Ecto neural progenitor cell (in vitro differentiated cells): ENCODE measurements at regions not wholly inside any gene's neighbourhood (a gene's known extent, or its start where the extent isn't known, plus 50 kb on each side); places are given as distances from the start of the nearest gene placed in this dataset.
"Not testable (repeated sequence)": the region's sequence is repeated elsewhere in the genome, so short reads cannot be mapped to it uniquely, and the experiment has no call there.

Experiments used
- DNase-seq: peaks from one replicate; pipeline ENCODE4 v3.0.0-alpha.2; 2018; ENCODE audit warnings: low spot score

DNA sequence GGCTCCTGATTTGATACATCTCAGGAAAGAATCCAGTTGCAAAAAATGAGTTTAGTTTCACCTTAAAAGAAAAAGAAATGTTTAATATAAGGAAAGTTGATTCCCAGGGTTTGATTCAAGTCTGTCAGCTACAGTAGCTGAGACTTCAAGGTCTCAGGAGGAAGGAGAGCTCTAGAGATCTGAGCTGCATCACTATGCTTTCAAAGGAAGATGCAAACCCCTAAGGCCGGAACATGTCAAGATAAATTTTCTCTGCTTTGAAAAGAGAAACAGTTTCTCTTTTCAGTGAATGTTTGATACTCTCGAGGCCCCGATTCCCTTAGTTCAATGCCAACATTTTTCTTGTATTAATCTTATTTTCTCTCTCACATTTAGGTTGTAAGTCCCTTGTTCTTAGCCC is 128.6 kb downstream of the RGPD3 start:
- no peak for DNase-seq

DNA sequence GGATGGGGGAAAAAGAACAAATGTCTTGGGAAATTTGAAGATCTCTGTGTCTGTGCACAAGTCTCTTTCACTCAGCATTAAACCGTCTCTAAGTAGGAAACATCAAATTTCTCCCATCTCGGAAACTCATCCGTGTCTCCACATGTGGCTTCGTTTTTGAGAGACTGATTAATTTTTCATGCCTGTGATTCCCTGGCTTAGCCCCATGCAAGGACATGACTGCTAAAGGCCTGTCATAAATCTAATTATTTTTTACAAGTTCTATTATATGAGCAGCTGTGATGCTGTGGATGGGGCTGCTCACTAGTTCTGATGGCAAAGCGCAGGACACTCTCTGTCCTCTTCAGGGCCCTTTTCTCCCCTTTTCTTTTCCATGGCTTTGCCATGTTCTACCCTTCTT is 129.1 kb downstream of the RGPD3 start:
- DNase-seq: no peak

- no peak for DNase-seq
Measured at GRCh38 chr2:106338043-106338442, 130.2 kb downstream of the RGPD3 start.

- no peak for DNase-seq
Measured at GRCh38 chr2:106336737-106337136, 131.5 kb downstream of the RGPD3 start.

GRCh38 chr2:106336108-106336507 is 132.1 kb downstream of the RGPD3 start:
- no peak for DNase-seq

- DNase-seq: no peak
Measured at GRCh38 chr2:106334802-106335201, 133.4 kb downstream of the RGPD3 start.

DNA sequence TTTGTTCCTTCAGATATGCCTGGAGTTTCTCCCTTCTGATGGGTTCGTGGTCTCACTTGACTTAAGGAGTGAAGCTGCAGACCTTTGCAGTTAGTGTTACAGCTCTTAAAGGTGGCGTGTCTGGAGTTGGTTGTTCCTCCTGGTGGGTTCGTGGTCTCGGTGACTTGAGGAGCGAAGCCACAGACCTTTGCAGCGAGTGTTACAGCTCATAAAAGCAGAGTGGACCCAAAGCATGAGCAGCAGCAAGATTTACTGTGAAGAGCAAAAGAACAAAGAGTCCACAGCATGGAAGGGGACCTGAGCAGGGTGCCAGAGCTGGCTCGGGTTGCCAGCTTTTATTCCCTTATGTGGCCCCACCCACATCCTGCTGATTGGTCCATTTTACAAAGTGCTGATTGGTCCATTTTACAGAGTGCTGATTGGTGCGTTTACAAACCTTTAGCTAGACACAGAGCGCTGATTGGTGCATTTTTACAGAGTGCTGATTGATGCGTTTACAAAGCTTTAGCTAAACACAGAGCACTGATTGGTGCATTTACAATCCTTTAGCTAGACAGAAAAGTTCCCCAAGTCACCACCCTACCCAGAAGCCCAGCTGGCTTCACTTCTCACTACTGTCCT is 134.8 kb downstream of the RGPD3 start:
- DNase-seq: not testable (repeated sequence)

GRCh38 chr2:106332054-106332453 is 136.2 kb downstream of the RGPD3 start:
- no peak for DNase-seq

- not testable (repeated sequence) for DNase-seq
Measured at GRCh38 chr2:106330384-106331261, 136.5 kb upstream of the UXS1 start.

GRCh38 chr2:106323337-106324013 is 129.4 kb upstream of the UXS1 start:
- DNase-seq: no peak

DNA sequence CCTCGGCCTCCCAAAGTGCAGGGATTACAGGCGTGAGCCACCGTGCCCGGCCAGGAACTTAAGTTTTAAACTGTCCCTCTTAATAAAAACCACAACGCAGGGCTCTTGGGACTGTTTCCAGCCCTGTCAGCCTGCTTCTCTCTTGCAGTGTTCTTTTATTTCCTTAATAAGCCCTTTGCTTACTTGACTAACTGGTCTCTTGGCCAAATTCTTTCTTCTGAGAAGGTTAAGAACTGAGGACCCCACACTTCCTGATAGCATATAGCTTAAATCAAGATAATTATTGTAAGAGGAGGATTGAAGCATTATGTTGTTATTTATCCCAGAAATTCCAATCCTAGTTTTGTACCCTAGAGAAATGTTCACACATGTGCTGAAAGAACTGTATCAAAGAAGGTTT is 128.2 kb upstream of the UXS1 start:
- no peak for DNase-seq

- not testable (repeated sequence) for DNase-seq
Measured at GRCh38 chr2:106320439-106320838, 126.3 kb upstream of the UXS1 start.

GRCh38 chr2:106316915-106317314 is 122.8 kb upstream of the UXS1 start:
- no peak for DNase-seq

DNA sequence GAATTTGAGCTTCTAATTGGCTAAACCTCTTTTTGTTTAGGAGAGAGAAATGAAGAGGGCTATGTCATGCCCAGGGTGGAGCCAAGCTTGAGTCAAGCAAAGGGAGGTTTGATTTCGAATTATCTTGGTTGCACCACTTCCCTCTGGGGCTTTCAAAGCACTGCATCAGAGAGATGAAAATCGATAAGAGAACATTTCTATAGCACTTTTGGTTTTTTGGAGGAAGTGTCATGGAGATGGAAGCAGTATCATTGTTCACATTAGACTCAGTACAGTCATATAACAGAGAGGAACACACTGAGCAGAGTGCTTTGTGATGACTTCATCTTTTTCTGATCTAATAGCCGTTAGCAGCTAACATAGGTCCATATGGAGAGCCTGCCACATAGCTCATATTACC is 120.3 kb upstream of the UXS1 start:
- no peak for DNase-seq

GRCh38 chr2:106311041-106311370 is 116.9 kb upstream of the UXS1 start:
- no peak for DNase-seq

GRCh38 chr2:106307860-106308259 is 113.8 kb upstream of the UXS1 start:
- DNase-seq: no peak

- DNase-seq: no peak
Measured at GRCh38 chr2:106306387-106306786, 112.3 kb upstream of the UXS1 start.

- DNase-seq: no peak
Measured at GRCh38 chr2:106304612-106305184, 110.6 kb upstream of the UXS1 start.

DNA sequence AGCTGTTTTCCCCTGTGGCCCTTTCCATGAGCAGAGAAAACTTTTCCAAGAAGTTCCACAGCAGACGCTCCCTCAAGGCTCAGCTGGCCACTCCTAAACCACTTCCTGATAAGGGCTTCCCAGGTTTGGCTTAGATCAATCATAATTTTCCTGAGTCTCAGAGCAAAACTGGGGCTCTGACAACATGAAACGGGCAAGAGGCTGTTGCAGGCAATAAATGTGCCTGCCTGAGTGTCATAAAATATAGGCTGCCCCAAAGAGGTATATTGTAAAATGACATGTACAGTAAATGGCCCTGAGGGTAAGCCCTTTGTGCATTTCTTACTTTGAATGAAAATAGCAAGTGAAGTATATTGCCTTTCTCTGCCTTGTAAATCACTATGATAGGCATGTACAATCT is 105.6 kb upstream of the UXS1 start:
- DNase-seq: no peak

DNA sequence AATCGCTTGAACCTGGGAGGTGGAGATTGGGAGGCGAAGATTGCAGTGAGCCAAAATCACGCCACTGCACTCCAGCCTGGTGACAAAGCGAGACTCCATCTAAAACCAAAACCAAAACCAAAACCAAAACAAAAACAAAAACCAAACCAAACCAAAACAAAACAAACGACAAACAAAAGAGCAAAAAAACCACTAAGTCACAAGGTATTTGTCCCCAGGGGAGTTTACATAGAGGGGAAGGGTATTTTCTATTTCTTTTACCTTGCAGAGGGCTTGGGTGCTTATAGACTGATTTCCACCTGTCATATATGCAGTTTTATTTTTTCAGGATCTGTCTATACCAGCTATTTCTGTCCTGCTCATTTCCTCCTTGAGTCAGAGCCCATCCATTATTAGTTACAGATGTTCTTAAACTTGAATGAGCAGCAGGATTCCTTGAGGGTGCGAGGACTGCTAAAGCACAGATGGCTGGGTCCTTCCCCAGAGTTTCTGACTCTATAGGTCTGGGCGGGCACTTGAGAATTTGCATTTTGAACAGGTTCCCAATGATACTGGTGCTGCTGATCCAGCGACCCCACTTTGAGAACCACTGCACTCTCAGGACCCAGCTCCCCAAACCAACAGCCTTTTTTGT is 102.2 kb upstream of the UXS1 start:
- no peak for DNase-seq

GRCh38 chr2:106294182-106294581 is 100.1 kb upstream of the UXS1 start:
- DNase-seq: no peak

DNA sequence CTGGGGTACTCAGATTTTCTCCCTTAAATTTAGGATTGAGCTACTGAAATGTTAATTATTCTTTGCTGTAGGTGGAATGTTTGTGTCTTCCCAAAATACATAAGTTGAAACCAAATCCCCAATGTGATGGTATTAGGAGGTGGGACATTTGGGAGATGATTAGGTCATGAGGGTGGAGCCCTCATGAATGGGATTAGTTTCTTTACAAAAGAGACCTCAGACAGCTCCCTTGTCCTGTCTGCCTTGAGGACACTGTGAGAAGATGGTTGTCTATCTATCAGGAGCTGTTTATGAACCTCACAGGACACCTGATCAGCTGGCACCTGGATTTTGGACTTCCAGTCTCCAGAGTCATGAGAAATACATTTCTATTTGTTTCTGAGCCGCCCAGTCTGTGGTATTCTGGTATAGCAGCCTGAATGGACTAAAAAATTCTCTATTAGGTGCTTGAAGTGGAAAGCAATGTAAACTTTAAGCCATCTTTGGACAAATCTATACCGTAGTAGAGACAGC is 99.2 kb upstream of the UXS1 start:
- no peak for DNase-seq
